ENCODE measurements at regions not wholly inside any gene's neighbourhood (a gene's known extent, or its start where the extent isn't known, plus 50 kb on each side); places are given as distances from the start of the nearest gene placed in this dataset.

DNA sequence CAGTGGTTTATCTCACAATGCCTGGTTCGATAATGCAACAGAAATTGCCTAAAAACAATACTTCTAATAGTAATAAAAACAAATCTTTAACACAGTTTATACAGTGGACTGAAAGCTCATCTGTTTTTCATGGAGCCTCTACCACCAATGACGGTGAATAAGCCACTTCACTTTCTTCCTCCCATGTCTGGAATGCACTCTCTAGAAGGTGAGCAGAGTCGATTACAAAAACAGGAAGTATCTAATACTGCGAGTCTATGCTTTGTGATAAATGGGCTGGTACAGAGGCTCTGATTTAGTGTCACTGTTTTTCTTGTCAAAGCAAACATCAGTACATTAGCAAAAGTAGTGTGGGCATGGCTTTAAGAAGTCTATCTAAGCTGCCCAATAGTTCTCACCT is 1348.6 kb upstream of the SLC10A2 start:
- ATAC-seq (ENCODE audit: low read depth) (no peak), DNase-seq (no peak)
- in situ Hi-C loops (cut with MboI; ENCODE audit: low sequenced_read_pairs), result no loop called here
- Histone ChIP-seq H3K4me2 (ENCODE audit: low read depth, low read length) (no peak overlapping the region), H4K91ac (ENCODE audit: insufficient read depth, low read depth, low read length) (no peak overlapping the region), H2AK9ac (replicated peaks; ENCODE audit: low read depth, low read length, poor library complexity) (no peak overlapping the region), H3K9ac (ENCODE audit: low read depth, low read length) (no peak overlapping the region), H4K8ac (ENCODE audit: low read depth in 2 of 2, low read length in 2 of 2) (no peak overlapping the region), H3K27me3 (ENCODE audit: control insufficient read depth, insufficient read depth, low read length) (no peaks in the 10 kb centered on the region), H3K79me1 (ENCODE audit: low read depth in 1 of 2, low read length in 2 of 2) (no peaks in the 10 kb centered on the region), H3K56ac (ENCODE audit: extremely low read depth, insufficient read depth, low read length) (no peak overlapping the region), H2BK120ac (ENCODE audit: low read depth, low read length) (no peak overlapping the region), H2BK5ac (ENCODE audit: low read depth, low read length, poor library complexity, severe bottlenecking) (no peak overlapping the region), H2AK5ac (ENCODE audit: low read depth, low read length) (no peak overlapping the region), H2BK15ac (ENCODE audit: low read depth, low read length) (no peak overlapping the region), H3K23ac (ENCODE audit: low read depth, low read length) (no peak overlapping the region), H3K9me1 (ENCODE audit: insufficient read depth, low read length) (no peaks in the 10 kb centered on the region), H4K20me1 (ENCODE audit: insufficient read depth, low read length) (no peaks in the 10 kb centered on the region), H3K36me3 (ENCODE audit: control insufficient read depth, insufficient read depth, low read length) (no peaks in the 10 kb centered on the region), H2AFZ (replicated peaks; ENCODE audit: low read length, poor library complexity) (no peak overlapping the region), H3K9me3 (ENCODE audit: control insufficient read depth, insufficient read depth, low read length) (no peaks in the 10 kb centered on the region), H3K4ac (ENCODE audit: low read depth, low read length) (no peak overlapping the region), H3K14ac (replicated peaks; ENCODE audit: low read depth, low read length) (no peak overlapping the region), H4K5ac (ENCODE audit: low read depth, low read length) (no peak overlapping the region), H3K27ac (ENCODE audit: insufficient read depth, low read length) (no peak overlapping the region), H3K4me3 (ENCODE audit: insufficient read depth, low read depth, low read length) (no peak overlapping the region), H3K4me1 (ENCODE audit: control insufficient read depth, insufficient read depth, low read length) (no peaks in the 10 kb centered on the region), H3K18ac (ENCODE audit: low read depth, low read length) (no peak overlapping the region), H2BK20ac (ENCODE audit: low read depth, low read length) (no peak overlapping the region)
- dilution Hi-C loops (cut with HindIII; ENCODE audit: low sequenced_read_pairs, unreplicated experiment), result no loop called here
- no CpG with 5 or more reads among the region's 4 CpGs for WGBS, 2 experiments (ENCODE audit: extremely low coverage in 2 of 2, insufficient read length in 1 of 2)
- TF ChIP-seq RAD21 (IDR thresholded peaks at IDR 0.05; ENCODE audit: low read length) (no peak), MAZ (IDR thresholded peaks at IDR 0.05; ENCODE audit: borderline replicate concordance, low read depth, low read length) (no peak), POLR2A (IDR thresholded peaks at IDR 0.05; ENCODE audit: low read depth, low read length) (no peak), MAFK (IDR thresholded peaks at IDR 0.05; ENCODE audit: low read depth, low read length) (no peak)
- TF ChIP-seq, protein P1, sequence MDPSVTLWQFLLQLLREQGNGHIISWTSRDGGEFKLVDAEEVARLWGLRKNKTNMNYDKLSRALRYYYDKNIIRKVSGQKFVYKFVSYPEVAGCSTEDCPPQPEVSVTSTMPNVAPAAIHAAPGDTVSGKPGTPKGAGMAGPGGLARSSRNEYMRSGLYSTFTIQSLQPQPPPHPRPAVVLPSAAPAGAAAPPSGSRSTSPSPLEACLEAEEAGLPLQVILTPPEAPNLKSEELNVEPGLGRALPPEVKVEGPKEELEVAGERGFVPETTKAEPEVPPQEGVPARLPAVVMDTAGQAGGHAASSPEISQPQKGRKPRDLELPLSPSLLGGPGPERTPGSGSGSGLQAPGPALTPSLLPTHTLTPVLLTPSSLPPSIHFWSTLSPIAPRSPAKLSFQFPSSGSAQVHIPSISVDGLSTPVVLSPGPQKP (IDR thresholded peaks at IDR 0.05; ENCODE audit: borderline replicate concordance, low read depth, low read length), result no peak
- POLR2A ChIA-PET (ENCODE audit: unreplicated experiment), result no interaction called here
- no TSS peak for BruUV-seq (replicated peaks)
- CTCF ChIA-PET, result no interaction called here
- intact Hi-C loops (cut with micrococcal nuclease), result no loop called here

Measured in IMR-90 (cell line).